ENCODE measurements at regions not wholly inside any gene's neighbourhood (a gene's known extent, or its start where the extent isn't known, plus 50 kb on each side); places are given as distances from the start of the nearest gene placed in this dataset.

GRCh38 chrX:124910611-124911010 lies 409.1 kb upstream of the TEX13C start:
- no peak overlapping the region for H3K4me3 ChIP-seq (ENCODE audit: low read depth, low read length)
- TF ChIP-seq CTCF (IDR thresholded peaks at IDR 0.05; ENCODE audit: control insufficient read depth, extremely low read depth, insufficient read depth), result no peak
- no peak for DNase-seq (ENCODE audit: low read depth)

- TF ChIP-seq CTCF (IDR thresholded peaks at IDR 0.05; ENCODE audit: control insufficient read depth, extremely low read depth, insufficient read depth), result no peak
- H3K4me3 ChIP-seq (ENCODE audit: low read depth, low read length), result no peak overlapping the region
- DNase-seq (ENCODE audit: low read depth), result no peak
Measured at GRCh38 chrX:124917011-124917410, 402.7 kb upstream of the TEX13C start.

- peak; percentile 21 for DNase-seq (ENCODE audit: low read depth)
- no peak for TF ChIP-seq CTCF (IDR thresholded peaks at IDR 0.05; ENCODE audit: control insufficient read depth, extremely low read depth, insufficient read depth)
- H3K4me3 ChIP-seq (ENCODE audit: low read depth, low read length), result no peak overlapping the region
Measured at GRCh38 chrX:124925681-124926080, 394.0 kb upstream of the TEX13C start.

- no peak for DNase-seq (ENCODE audit: low read depth)
- H3K4me3 ChIP-seq (ENCODE audit: low read depth, low read length), result no peak overlapping the region
- TF ChIP-seq CTCF (IDR thresholded peaks at IDR 0.05; ENCODE audit: control insufficient read depth, extremely low read depth, insufficient read depth), result no peak
Measured at GRCh38 chrX:124931241-124931640, 388.4 kb upstream of the TEX13C start.

GRCh38 chrX:124931958-124932357 lies 387.7 kb upstream of the TEX13C start:
- no peak overlapping the region for H3K4me3 ChIP-seq (ENCODE audit: low read depth, low read length)
- no peak for DNase-seq (ENCODE audit: low read depth)
- TF ChIP-seq CTCF (IDR thresholded peaks at IDR 0.05; ENCODE audit: control insufficient read depth, extremely low read depth, insufficient read depth), result no peak

GRCh38 chrX:124938715-124939114 lies 381.0 kb upstream of the TEX13C start:
- TF ChIP-seq CTCF (IDR thresholded peaks at IDR 0.05; ENCODE audit: control insufficient read depth, extremely low read depth, insufficient read depth), result no peak
- H3K4me3 ChIP-seq (ENCODE audit: low read depth, low read length), result no peak overlapping the region
- no peak for DNase-seq (ENCODE audit: low read depth)

GRCh38 chrX:124940531-124940930 lies 379.1 kb upstream of the TEX13C start:
- no peak overlapping the region for H3K4me3 ChIP-seq (ENCODE audit: low read depth, low read length)
- TF ChIP-seq CTCF (IDR thresholded peaks at IDR 0.05; ENCODE audit: control insufficient read depth, extremely low read depth, insufficient read depth), result no peak

More at GRCh38 chrX:124940531-124940930, 379.1 kb upstream of the TEX13C start:
- no peak for DNase-seq (ENCODE audit: low read depth)

Measured in LNCaP clone FGC (cell line).